ENCODE measurements at regions not wholly inside any gene's neighbourhood (a gene's known extent, or its start where the extent isn't known, plus 50 kb on each side); places are given as distances from the start of the nearest gene placed in this dataset.

GRCh38 chr3:159856590-159857104 is 132.0 kb upstream of the IL12A start (continued):
- TF ChIP-seq, protein P1, sequence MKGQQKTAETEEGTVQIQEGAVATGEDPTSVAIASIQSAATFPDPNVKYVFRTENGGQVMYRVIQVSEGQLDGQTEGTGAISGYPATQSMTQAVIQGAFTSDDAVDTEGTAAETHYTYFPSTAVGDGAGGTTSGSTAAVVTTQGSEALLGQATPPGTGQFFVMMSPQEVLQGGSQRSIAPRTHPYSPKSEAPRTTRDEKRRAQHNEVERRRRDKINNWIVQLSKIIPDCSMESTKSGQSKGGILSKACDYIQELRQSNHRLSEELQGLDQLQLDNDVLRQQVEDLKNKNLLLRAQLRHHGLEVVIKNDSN (IDR thresholded peaks at IDR 0.05; ENCODE audit: borderline replicate concordance, low read depth): no peak
- TF ChIP-seq USF2 (IDR thresholded peaks at IDR 0.05; ENCODE audit: borderline replicate concordance, low read depth, low read length) (no peak), REST (IDR thresholded peaks at IDR 0.05; ENCODE audit: low read depth, low read length) (no peak), TEAD4 (IDR thresholded peaks at IDR 0.05; ENCODE audit: borderline replicate concordance, insufficient read depth) (no peak), SIN3A (IDR thresholded peaks at IDR 0.05; ENCODE audit: borderline replicate concordance, low read depth, low read length) (no peak), RCOR1 (IDR thresholded peaks at IDR 0.05; ENCODE audit: low read length) (peak; percentile 97), MAX (IDR thresholded peaks at IDR 0.05; ENCODE audit: low read depth) (no peak), YY1 (IDR thresholded peaks at IDR 0.05; ENCODE audit: low read depth) (no peak), SMC3 (IDR thresholded peaks at IDR 0.05; ENCODE audit: low read depth, low read length) (no peak), ELF1 (IDR thresholded peaks at IDR 0.05) (no peak), NFIC (IDR thresholded peaks at IDR 0.05; ENCODE audit: borderline replicate concordance) (no peak), POLR2AphosphoS5 (IDR thresholded peaks at IDR 0.05; ENCODE audit: low read depth, low read length) (peak; percentile 48), EP300 (IDR thresholded peaks at IDR 0.05; ENCODE audit: borderline replicate concordance in 1 of 2, low read depth in 1 of 2, low read length in 1 of 2) (peak in 1 of 2 experiments; percentile 99; a peak in 2 of 4 replicates), TAF1 (IDR thresholded peaks at IDR 0.05; ENCODE audit: borderline replicate concordance, low read depth, low read length) (no peak), EZH2phosphoT487 (IDR thresholded peaks at IDR 0.05; ENCODE audit: borderline replicate concordance, low read depth) (no peak), TCF12 (IDR thresholded peaks at IDR 0.05) (peak; percentile 56), NRF1 (IDR thresholded peaks at IDR 0.05; ENCODE audit: low read depth, low read length) (no peak), MEF2A (IDR thresholded peaks at IDR 0.05; ENCODE audit: borderline replicate concordance, low read depth) (no peak), MXI1 (IDR thresholded peaks at IDR 0.05; ENCODE audit: low read depth, low read length) (no peak), ZBTB33 (IDR thresholded peaks at IDR 0.05; ENCODE audit: borderline replicate concordance, low read depth) (no peak), FOXM1 (IDR thresholded peaks at IDR 0.05; ENCODE audit: low read depth) (no peak), RXRA (IDR thresholded peaks at IDR 0.05; ENCODE audit: borderline replicate concordance, low read depth) (no peak), FOSL2 (IDR thresholded peaks at IDR 0.05; ENCODE audit: borderline replicate concordance, low read depth) (no peak), GATA2 (CRISPR knock-in tag; IDR thresholded peaks at IDR 0.05) (peak; percentile 76)
